HFF-Myc (cell line): ENCODE measurements at regions not wholly inside any gene's neighbourhood (a gene's known extent, or its start where the extent isn't known, plus 50 kb on each side); places are given as distances from the start of the nearest gene placed in this dataset.
A peak's percentile ranks its signal among the peaks of the same experiment; 100 is the strongest.

Source experiments
- DNase-seq: peaks from one replicate; pipeline ENCODE4 v3.0.0-alpha.2; 2011; ENCODE audit warnings: low read depth; ENCODE audit errors: extremely low read depth
- H3K4me3 ChIP-seq: replicated peaks from 2 replicates; pipeline ENCODE4 v1.5.1; 2011; ENCODE audit warnings: low read depth, mild to moderate bottlenecking, control low read depth, low read length
- CTCF ChIP-seq: IDR thresholded peaks from 2 replicates; pipeline ENCODE4 v1.5.1; 2012; ENCODE audit warnings: mild to moderate bottlenecking, low read depth, low read length, control low read depth; ENCODE audit errors: missing control alignments

DNA sequence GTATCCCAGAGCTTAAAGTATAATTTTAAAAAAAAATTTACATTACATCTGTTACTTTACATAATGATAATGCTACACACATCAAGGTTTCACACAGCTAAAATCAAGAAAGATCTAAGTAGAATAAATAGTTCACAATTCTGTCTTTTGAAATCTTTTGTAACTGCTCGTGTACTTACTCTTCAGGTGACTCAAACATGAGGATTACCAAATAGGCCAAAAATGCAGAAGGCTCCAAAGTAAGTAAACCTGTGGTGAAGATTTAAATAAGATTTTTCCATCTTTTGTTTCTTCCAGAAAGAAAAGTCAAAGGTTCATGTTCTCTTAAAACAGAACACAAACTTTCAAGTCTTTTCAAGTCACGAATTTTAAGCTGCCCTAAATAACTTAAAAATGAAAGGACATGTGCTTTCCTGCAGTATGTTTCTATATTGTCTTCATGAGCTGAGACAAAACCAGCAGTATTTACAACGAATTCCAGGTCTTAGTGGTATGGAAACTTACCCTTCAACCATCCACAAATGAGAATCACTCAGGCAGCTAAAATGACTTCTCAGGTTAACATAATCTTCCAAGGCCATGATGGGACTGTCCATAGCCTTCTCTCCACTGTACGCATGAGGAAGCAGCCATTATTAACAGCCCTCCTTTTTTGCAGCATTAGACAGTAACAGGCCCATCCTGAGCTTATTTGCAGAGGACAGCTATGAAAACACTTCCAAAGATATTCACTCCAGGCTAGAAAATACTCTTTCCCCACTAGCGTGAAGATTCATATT lies 172.8 kb upstream of the EDNRA start:
- DNase-seq: no peak
- no peak overlapping the region for H3K4me3 ChIP-seq
- no peak for TF ChIP-seq CTCF

GRCh38 chr4:147309434-147309833 lies 171.5 kb upstream of the EDNRA start:
- DNase-seq: no peak

GRCh38 chr4:147310312-147310711 lies 170.6 kb upstream of the EDNRA start:
- no peak for TF ChIP-seq CTCF
- no peak for DNase-seq
- no peak overlapping the region for H3K4me3 ChIP-seq

More at GRCh38 chr4:147309434-147309833, 171.5 kb upstream of the EDNRA start:
- H3K4me3 ChIP-seq: no peak overlapping the region
- TF ChIP-seq CTCF: no peak

- TF ChIP-seq CTCF: no peak
- DNase-seq: no peak
- H3K4me3 ChIP-seq: no peak overlapping the region
Measured at GRCh38 chr4:147311956-147312355, 168.9 kb upstream of the EDNRA start.

- no peak overlapping the region for H3K4me3 ChIP-seq
- TF ChIP-seq CTCF: no peak
- peak; percentile 19 for DNase-seq
Measured at GRCh38 chr4:147312376-147313046, 168.4 kb upstream of the EDNRA start.

- no peak for TF ChIP-seq CTCF
- no peak overlapping the region for H3K4me3 ChIP-seq
- DNase-seq: no peak
Measured at GRCh38 chr4:147313108-147313507, 167.8 kb upstream of the EDNRA start.
